ENCODE measurements at regions not wholly inside any gene's neighbourhood (a gene's known extent, or its start where the extent isn't known, plus 50 kb on each side); places are given as distances from the start of the nearest gene placed in this dataset.

GRCh38 chr9:101846161-101846560, 107.7 kb upstream of the GRIN3A start:
- TF ChIP-seq, protein P1, sequence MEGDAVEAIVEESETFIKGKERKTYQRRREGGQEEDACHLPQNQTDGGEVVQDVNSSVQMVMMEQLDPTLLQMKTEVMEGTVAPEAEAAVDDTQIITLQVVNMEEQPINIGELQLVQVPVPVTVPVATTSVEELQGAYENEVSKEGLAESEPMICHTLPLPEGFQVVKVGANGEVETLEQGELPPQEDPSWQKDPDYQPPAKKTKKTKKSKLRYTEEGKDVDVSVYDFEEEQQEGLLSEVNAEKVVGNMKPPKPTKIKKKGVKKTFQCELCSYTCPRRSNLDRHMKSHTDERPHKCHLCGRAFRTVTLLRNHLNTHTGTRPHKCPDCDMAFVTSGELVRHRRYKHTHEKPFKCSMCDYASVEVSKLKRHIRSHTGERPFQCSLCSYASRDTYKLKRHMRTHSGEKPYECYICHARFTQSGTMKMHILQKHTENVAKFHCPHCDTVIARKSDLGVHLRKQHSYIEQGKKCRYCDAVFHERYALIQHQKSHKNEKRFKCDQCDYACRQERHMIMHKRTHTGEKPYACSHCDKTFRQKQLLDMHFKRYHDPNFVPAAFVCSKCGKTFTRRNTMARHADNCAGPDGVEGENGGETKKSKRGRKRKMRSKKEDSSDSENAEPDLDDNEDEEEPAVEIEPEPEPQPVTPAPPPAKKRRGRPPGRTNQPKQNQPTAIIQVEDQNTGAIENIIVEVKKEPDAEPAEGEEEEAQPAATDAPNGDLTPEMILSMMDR (conservative IDR thresholded peaks at IDR 0.05; ENCODE audit: low read length) = no peak
- TF ChIP-seq EZH2phosphoT487 (IDR thresholded peaks at IDR 0.05; ENCODE audit: borderline replicate concordance) = no peak
